Progenitor cell of endocrine pancreas (in vitro differentiated cells): ENCODE measurements at regions not wholly inside any gene's neighbourhood (a gene's known extent, or its start where the extent isn't known, plus 50 kb on each side); places are given as distances from the start of the nearest gene placed in this dataset.

Experiments used
- DNase-seq: peaks from one replicate; pipeline ENCODE4 v3.0.0; 2021; ENCODE audit warnings: low spot score; ENCODE audit not compliant: unreplicated experiment
- H3K27ac Mint-ChIP-seq: 2 replicates; pipeline ENCODE4 v1.8.0; 2021; ENCODE audit warnings: mild to moderate bottlenecking, moderate library complexity, mixed read lengths
- H3K27me3 Mint-ChIP-seq: 2 replicates; pipeline ENCODE4 v1.8.0; 2021; ENCODE audit warnings: mixed read lengths
- H3K36me3 Mint-ChIP-seq: 2 replicates; pipeline ENCODE4 v1.8.0; 2022; ENCODE audit warnings: mixed read lengths; ENCODE audit not compliant: insufficient read depth
- H3K4me1 Mint-ChIP-seq: 2 replicates; pipeline ENCODE4 v1.8.0; 2021; ENCODE audit warnings: low read depth, mixed read lengths
- H3K4me3 Mint-ChIP-seq: 2 replicates; pipeline ENCODE4 v1.8.0; 2021; ENCODE audit warnings: low read depth, mild to moderate bottlenecking, moderate library complexity, mixed read lengths
- H3K9me3 Mint-ChIP-seq: 2 replicates; pipeline ENCODE4 v1.8.0; 2021; ENCODE audit warnings: low read depth, mixed read lengths
- TF ChIP-seq, protein P1 (sequence below): fragments of 200-600 bp; sonication (generic); IDR thresholded peaks from one replicate; pipeline ENCODE4 v1.5.0; 2021; ENCODE audit warnings: antibody characterized with exemption, mild to moderate bottlenecking; ENCODE audit not compliant: unreplicated experiment

DNA sequence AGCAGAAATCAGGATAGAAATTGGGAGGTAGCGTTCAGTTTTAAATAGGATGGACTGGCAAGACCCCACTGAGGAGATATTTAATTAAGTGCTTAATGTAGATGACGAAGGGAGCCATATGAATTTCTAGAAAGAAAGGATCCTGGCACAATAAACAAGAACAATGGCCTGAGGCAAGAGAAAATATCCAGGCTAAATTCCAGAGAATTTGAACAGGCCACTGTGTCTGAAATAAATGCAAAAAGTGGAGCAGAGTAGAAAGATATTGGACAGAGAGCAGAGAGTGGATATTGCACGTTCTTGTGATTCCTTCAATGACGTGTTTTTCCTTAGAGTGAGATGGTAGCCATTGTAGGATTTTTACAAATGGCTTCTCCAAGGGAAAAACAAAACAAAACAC lies 1504.8 kb downstream of the C4orf33 start:
- no peak overlapping the region for H3K27ac Mint-ChIP-seq

DNA sequence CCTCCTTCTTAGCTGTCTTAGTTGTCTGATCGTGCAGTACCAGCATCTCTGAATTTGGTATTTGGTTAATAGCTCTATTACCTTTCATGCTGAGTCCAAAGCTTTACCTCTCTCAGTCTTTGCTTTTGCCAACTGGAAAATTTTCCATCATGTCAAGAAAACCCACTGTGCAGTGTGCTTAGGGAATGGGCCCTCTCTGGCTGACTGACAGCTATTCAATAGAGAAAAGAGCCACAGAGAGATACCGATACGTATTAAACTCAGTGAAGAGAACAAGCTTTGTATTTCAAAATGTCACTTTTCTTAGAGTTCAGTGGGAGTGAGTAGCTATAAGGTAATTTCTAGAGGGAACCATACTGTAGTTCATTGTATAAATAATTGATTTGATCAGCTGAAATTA lies 1507.1 kb downstream of the C4orf33 start:
- H3K4me1 Mint-ChIP-seq: peaks cover 8% of the 10 kb centered on the region
- H3K27ac Mint-ChIP-seq: no peak overlapping the region
- DNase-seq: no peak
- TF ChIP-seq, protein P1, sequence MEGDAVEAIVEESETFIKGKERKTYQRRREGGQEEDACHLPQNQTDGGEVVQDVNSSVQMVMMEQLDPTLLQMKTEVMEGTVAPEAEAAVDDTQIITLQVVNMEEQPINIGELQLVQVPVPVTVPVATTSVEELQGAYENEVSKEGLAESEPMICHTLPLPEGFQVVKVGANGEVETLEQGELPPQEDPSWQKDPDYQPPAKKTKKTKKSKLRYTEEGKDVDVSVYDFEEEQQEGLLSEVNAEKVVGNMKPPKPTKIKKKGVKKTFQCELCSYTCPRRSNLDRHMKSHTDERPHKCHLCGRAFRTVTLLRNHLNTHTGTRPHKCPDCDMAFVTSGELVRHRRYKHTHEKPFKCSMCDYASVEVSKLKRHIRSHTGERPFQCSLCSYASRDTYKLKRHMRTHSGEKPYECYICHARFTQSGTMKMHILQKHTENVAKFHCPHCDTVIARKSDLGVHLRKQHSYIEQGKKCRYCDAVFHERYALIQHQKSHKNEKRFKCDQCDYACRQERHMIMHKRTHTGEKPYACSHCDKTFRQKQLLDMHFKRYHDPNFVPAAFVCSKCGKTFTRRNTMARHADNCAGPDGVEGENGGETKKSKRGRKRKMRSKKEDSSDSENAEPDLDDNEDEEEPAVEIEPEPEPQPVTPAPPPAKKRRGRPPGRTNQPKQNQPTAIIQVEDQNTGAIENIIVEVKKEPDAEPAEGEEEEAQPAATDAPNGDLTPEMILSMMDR: no peak
- no peaks in the 10 kb centered on the region for H3K36me3 Mint-ChIP-seq
- H3K4me3 Mint-ChIP-seq: no peak overlapping the region
- peaks cover 2% of the 10 kb centered on the region for H3K9me3 Mint-ChIP-seq
- H3K27me3 Mint-ChIP-seq: no peaks in the 10 kb centered on the region

More for the DNA sequence above, 1504.8 kb downstream of the C4orf33 start:
- TF ChIP-seq, protein P1: no peak
- no peaks in the 10 kb centered on the region for H3K36me3 Mint-ChIP-seq
- H3K4me3 Mint-ChIP-seq: no peak overlapping the region
- H3K27me3 Mint-ChIP-seq: no peaks in the 10 kb centered on the region
- H3K9me3 Mint-ChIP-seq: peaks cover 2% of the 10 kb centered on the region
- no peak for DNase-seq
- H3K4me1 Mint-ChIP-seq: peaks cover 8% of the 10 kb centered on the region

DNA sequence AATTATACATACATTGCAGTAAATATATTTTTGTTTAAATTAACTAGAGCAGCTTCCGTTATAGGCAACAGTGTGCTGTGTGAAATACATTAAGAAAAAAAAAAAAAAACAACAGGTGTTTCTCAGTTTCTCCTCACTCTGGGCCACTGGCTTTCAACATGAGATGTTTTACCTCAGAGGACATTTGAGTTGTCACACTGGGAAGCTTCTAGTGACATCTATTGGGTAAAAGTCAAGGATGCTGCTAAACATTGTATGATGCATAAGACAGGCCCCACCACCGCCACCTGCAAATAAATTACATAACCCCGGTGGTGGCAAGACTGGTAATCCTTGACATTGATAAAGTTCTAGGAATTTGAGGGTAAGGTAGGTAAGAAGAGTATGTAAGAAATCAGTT lies 1512.2 kb downstream of the C4orf33 start:
- Mint-ChIP-seq H3K4me3 (no peak overlapping the region), H3K9me3 (peaks cover 2% of the 10 kb centered on the region), H3K36me3 (no peaks in the 10 kb centered on the region), H3K4me1 (peaks cover 3% of the 10 kb centered on the region), H3K27ac (no peak overlapping the region), H3K27me3 (no peaks in the 10 kb centered on the region)
- TF ChIP-seq, protein P1: no peak
- DNase-seq: no peak

DNA sequence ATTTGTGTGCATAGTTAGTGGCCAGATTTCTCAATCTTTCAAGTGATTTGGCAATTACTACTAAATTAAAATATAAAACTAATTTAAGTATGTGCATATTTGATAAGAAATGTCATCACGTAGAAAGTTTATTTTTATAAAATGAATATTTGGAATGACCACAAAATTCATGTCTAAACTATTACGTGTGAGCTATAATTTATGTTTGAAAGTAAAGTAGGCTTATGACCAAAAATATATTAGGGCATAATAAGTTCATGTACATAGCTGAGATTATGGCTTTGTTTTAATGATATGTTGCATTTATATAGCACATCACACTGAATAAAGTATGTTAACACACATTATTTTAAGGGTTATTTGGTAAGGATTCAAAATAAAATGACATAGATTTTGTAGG lies 1532.6 kb downstream of the C4orf33 start:
- Mint-ChIP-seq H3K4me1 (no peaks in the 10 kb centered on the region), H3K36me3 (no peaks in the 10 kb centered on the region), H3K27ac (no peak overlapping the region), H3K4me3 (no peak overlapping the region), H3K9me3 (peaks cover 4% of the 10 kb centered on the region), H3K27me3 (no peaks in the 10 kb centered on the region)
- TF ChIP-seq, protein P1: no peak
- DNase-seq: no peak

DNA sequence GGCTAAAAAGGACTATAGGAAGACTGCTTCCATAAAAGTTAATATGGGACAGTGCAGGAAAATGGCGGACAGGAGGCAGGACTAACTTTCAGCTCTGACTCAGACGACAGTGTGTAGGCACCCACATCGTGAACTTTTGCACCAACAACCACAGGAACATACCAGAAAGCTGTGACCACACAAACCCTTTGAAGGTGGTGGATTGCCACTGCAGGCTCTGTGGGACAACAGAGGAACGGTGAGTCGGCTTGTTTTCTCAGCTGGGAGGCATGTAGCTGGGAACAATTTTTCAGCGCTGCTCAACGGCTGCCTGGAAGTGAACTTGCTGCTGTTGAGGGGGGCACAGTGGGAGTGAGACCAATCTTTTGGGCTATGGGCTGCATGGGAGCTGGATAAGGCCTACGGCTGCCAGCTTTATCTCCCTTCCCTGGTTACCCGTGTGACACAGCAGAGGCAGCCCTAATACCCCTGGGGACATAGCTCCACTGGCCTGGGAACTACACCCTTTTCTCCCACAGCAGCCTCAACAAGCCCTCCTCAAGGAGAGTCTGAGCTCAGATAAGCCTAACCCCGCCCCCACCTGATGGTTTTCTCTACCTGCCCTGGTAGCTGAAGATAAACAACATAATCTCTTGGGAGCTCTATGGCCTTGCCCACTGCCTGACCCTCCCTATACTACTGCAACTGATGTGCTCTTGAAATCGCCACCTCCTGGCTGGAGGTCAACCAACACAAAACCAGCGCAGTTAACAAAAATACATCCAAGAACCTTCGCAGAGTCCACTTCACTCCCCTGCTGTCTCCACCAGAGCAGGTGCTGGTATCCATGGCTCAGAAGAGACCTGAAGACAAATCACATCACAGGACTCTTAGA lies 1537.0 kb downstream of the C4orf33 start:
- DNase-seq: no peak
- H3K4me1 Mint-ChIP-seq: no peaks in the 10 kb centered on the region
- no peaks in the 10 kb centered on the region for H3K36me3 Mint-ChIP-seq
- TF ChIP-seq, protein P1: no peak
- no peak overlapping the region for H3K27ac Mint-ChIP-seq
- no peak overlapping the region for H3K4me3 Mint-ChIP-seq
- H3K27me3 Mint-ChIP-seq: no peaks in the 10 kb centered on the region
- H3K9me3 Mint-ChIP-seq: peaks cover 10% of the 10 kb centered on the region
